HG02973 (cell line): ENCODE measurements at regions not wholly inside any gene's neighbourhood (a gene's known extent, or its start where the extent isn't known, plus 50 kb on each side); places are given as distances from the start of the nearest gene placed in this dataset.

Experiments used
- ATAC-seq: cut with Tn5 transposase; IDR thresholded peaks from one replicate; pipeline ENCODE4 v1.9.1; 2021; ENCODE audit warnings: moderate library complexity; ENCODE audit not compliant: unreplicated experiment

- no peak for ATAC-seq
Observed at GRCh38 chr3:43932921-43933320, 242.2 kb downstream of the ABHD5 start.

- ATAC-seq, result no peak
Observed at GRCh38 chr3:43948013-43948412, 257.3 kb downstream of the ABHD5 start.

GRCh38 chr3:43949594-43949993, 258.9 kb downstream of the ABHD5 start:
- no peak for ATAC-seq

- no peak for ATAC-seq
Observed at GRCh38 chr3:43950775-43951174, 260.0 kb downstream of the ABHD5 start.

GRCh38 chr3:43951813-43952212, 261.1 kb downstream of the ABHD5 start:
- no peak for ATAC-seq

- no peak for ATAC-seq
Observed at GRCh38 chr3:43953380-43953779, 262.6 kb downstream of the ABHD5 start.

- no peak for ATAC-seq
Observed at GRCh38 chr3:43953814-43954692, 263.3 kb downstream of the ABHD5 start.

GRCh38 chr3:43956945-43957344, 266.2 kb downstream of the ABHD5 start:
- ATAC-seq, result no peak

GRCh38 chr3:43957553-43957952, 266.8 kb downstream of the ABHD5 start:
- no peak for ATAC-seq

- ATAC-seq, result no peak
Observed at GRCh38 chr3:43958005-43958770, 267.4 kb downstream of the ABHD5 start.

GRCh38 chr3:43958973-43959372, 268.2 kb downstream of the ABHD5 start:
- no peak for ATAC-seq

- no peak for ATAC-seq
Observed at GRCh38 chr3:43959498-43960447, 269.0 kb downstream of the ABHD5 start.

GRCh38 chr3:43960448-43960840, 269.7 kb downstream of the ABHD5 start:
- ATAC-seq, result no peak

- ATAC-seq, result no peak
Observed at GRCh38 chr3:43962043-43962442, 271.3 kb downstream of the ABHD5 start.

- no peak for ATAC-seq
Observed at GRCh38 chr3:43963208-43963607, 272.5 kb downstream of the ABHD5 start.

- ATAC-seq, result no peak
Observed at GRCh38 chr3:43964640-43965039, 273.9 kb downstream of the ABHD5 start.

GRCh38 chr3:43965656-43966055, 274.9 kb downstream of the ABHD5 start:
- no peak for ATAC-seq

- ATAC-seq, result no peak
Observed at GRCh38 chr3:43966126-43966525, 275.4 kb downstream of the ABHD5 start.

GRCh38 chr3:43966530-43966929, 275.2 kb upstream of the TOPAZ1 start:
- no peak for ATAC-seq

- ATAC-seq, result no peak
Observed at GRCh38 chr3:43968465-43968864, 273.2 kb upstream of the TOPAZ1 start.

GRCh38 chr3:43969944-43970343, 271.7 kb upstream of the TOPAZ1 start:
- no peak for ATAC-seq
